ENCODE measurements at regions not wholly inside any gene's neighbourhood (a gene's known extent, or its start where the extent isn't known, plus 50 kb on each side); places are given as distances from the start of the nearest gene placed in this dataset.

GRCh38 chr13:47251771-47252170 is 354.9 kb upstream of the HTR2A start:
- TF ChIP-seq, protein P1, sequence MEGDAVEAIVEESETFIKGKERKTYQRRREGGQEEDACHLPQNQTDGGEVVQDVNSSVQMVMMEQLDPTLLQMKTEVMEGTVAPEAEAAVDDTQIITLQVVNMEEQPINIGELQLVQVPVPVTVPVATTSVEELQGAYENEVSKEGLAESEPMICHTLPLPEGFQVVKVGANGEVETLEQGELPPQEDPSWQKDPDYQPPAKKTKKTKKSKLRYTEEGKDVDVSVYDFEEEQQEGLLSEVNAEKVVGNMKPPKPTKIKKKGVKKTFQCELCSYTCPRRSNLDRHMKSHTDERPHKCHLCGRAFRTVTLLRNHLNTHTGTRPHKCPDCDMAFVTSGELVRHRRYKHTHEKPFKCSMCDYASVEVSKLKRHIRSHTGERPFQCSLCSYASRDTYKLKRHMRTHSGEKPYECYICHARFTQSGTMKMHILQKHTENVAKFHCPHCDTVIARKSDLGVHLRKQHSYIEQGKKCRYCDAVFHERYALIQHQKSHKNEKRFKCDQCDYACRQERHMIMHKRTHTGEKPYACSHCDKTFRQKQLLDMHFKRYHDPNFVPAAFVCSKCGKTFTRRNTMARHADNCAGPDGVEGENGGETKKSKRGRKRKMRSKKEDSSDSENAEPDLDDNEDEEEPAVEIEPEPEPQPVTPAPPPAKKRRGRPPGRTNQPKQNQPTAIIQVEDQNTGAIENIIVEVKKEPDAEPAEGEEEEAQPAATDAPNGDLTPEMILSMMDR (IDR thresholded peaks at IDR 0.05; ENCODE audit: insufficient read depth, low read length, poor library complexity, severe bottlenecking): no peak
- no peak for TF ChIP-seq EZH2phosphoT487 (conservative IDR thresholded peaks at IDR 0.05; ENCODE audit: low read length)
